Panc1 (cell line): ENCODE measurements at regions not wholly inside any gene's neighbourhood (a gene's known extent, or its start where the extent isn't known, plus 50 kb on each side); places are given as distances from the start of the nearest gene placed in this dataset.

Source experiments
- ATAC-seq: fragments of 200-7000 bp; cut with Tn5 transposase; 2 replicates; pipeline ENCODE4 v1.9.1; 2020; ENCODE audit warnings: mild to moderate bottlenecking, moderate library complexity
- BruUV-seq: library from RNA; stranded (reverse); fragments of 400-500 nt; replicated peaks from 2 replicates; lab custom pipeline; 2021; lab: Mats Ljungman, UMichigan
- CTCF ChIA-PET: fragments of 300-600 bp; sonication (Branson Sonifier 250); formaldehyde crosslinking; loops from one replicate; lab custom pipeline; 2022; ENCODE audit warnings: antibody characterized with exemption; lab: Charles Lee
- POLR2A ChIA-PET: fragments of 300-600 bp; sonication (Branson Sonifier 250); formaldehyde crosslinking; loops from one replicate; lab custom pipeline; 2022; ENCODE audit warnings: antibody characterized with exemption; lab: Charles Lee
- DNase-seq: peaks from one replicate; pipeline ENCODE4 v3.0.0-alpha.2; 2010; ENCODE audit warnings: low read depth, low spot score
- H3K27ac ChIP-seq: 2 replicates; pipeline ENCODE4 v1.5.1; 2011; ENCODE audit warnings: mild to moderate bottlenecking, low read length, inconsistent platforms
- H3K27me3 ChIP-seq: fragments of 200-500 bp; sonication (Bioruptor generic); 2 replicates; pipeline ENCODE4 v1.6.0; 2014; ENCODE audit warnings: low read length, inconsistent platforms; ENCODE audit not compliant: control insufficient read depth, insufficient read depth
- H3K36me3 ChIP-seq: fragments of 200-500 bp; sonication (Bioruptor generic); 2 replicates; pipeline ENCODE4 v1.5.1; 2014; ENCODE audit warnings: inconsistent platforms, mild to moderate bottlenecking, low read length, moderate library complexity; ENCODE audit not compliant: control insufficient read depth, insufficient read depth
- H3K4me1 ChIP-seq: 2 replicates; pipeline ENCODE4 v1.5.1; 2011; ENCODE audit warnings: inconsistent platforms, mild to moderate bottlenecking, low read length, moderate library complexity; ENCODE audit not compliant: control insufficient read depth, insufficient read depth
- H3K4me3 ChIP-seq, 2 experiments: 2 replicates each; pipeline ENCODE4 v1.5.1; 2011 to 2012; ENCODE audit warnings: low read depth in 2 of 2, low read length in 2 of 2, mild to moderate bottlenecking in 2 of 2, inconsistent platforms in 1 of 2, moderate library complexity in 1 of 2
- H3K9me3 ChIP-seq: fragments of 200-500 bp; sonication (Bioruptor generic); 2 replicates; pipeline ENCODE4 v1.5.1; 2014; ENCODE audit warnings: low read depth, mild to moderate bottlenecking, inconsistent platforms, low read length, moderate library complexity; ENCODE audit not compliant: control insufficient read depth, insufficient read depth
- CTCF ChIP-seq: fragments of 450-650 bp; IDR thresholded peaks from 2 replicates; pipeline ENCODE4 v1.5.1; 2017; ENCODE audit warnings: mild to moderate bottlenecking
- POLR2AphosphoS5 ChIP-seq: IDR thresholded peaks from 2 replicates; pipeline ENCODE4 v1.6.1; 2012; ENCODE audit warnings: mild to moderate bottlenecking, low read depth, low read length, moderate library complexity
- REST ChIP-seq, 2 experiments: IDR thresholded peaks; 2 replicates each; pipeline ENCODE4 v1.6.1; 2011 to 2012; ENCODE audit warnings: low read depth in 2 of 2, control low read depth in 1 of 2, low read length in 1 of 2, mild to moderate bottlenecking in 1 of 2, moderate library complexity in 1 of 2; ENCODE audit not compliant: insufficient read depth in 1 of 2
- SIN3A ChIP-seq: IDR thresholded peaks from 2 replicates; pipeline ENCODE4 v1.6.1; 2012; ENCODE audit warnings: low read depth, mild to moderate bottlenecking, low read length, moderate library complexity, borderline replicate concordance; ENCODE audit not compliant: insufficient read depth
- TCF7L2 ChIP-seq: IDR thresholded peaks from 2 replicates; pipeline ENCODE4 v1.6.1; 2011; ENCODE audit warnings: mild to moderate bottlenecking, low read depth, low read length, inconsistent platforms
- in situ Hi-C: cut with HindIII; loops from 2 replicates; pipeline ENCODE4 v1.10.0; 2016; ENCODE audit warnings: low sequenced_read_pairs, low pct_unique_long_range_greater_than_20kb
- intact Hi-C: fragments of 100-400 bp; cut with micrococcal nuclease; formaldehyde crosslinking; loops from one replicate; pipeline ENCODE4 v1.10.0; 2022; ENCODE audit not compliant: unreplicated experiment

GRCh38 chr7:18330548-18330947 lies 165.0 kb upstream of the HDAC9 start:
- H3K27me3 ChIP-seq: peaks cover 2% of the 10 kb centered on the region; the same call in 1 of the 2 replicates
- no TSS peak for BruUV-seq
- no peak overlapping the region for H3K27ac ChIP-seq
- H3K9me3 ChIP-seq: no peaks in the 10 kb centered on the region
- no peak overlapping the region for H3K4me3 ChIP-seq
- intact Hi-C loops: no loop called here
- POLR2A ChIA-PET: no interaction called here
- H3K36me3 ChIP-seq: no peaks in the 10 kb centered on the region
- TF ChIP-seq CTCF (no peak), REST (IDR thresholded peaks at IDR 0.05; ENCODE audit: insufficient read depth in 1 of 2, low read depth in 2 of 2, low read length in 1 of 2) (no peak), SIN3A (no peak), TCF7L2 (no peak), POLR2AphosphoS5 (no peak)
- CTCF ChIA-PET: no interaction called here
- DNase-seq (no peak), ATAC-seq (no peak)
- no peaks in the 10 kb centered on the region for H3K4me1 ChIP-seq
- in situ Hi-C loops: no loop called here

GRCh38 chr7:18336626-18337025 lies 158.9 kb upstream of the HDAC9 start:
- ChIA-PET CTCF (no interaction called here), POLR2A (no interaction called here)
- Histone ChIP-seq H3K36me3 (no peaks in the 10 kb centered on the region), H3K27ac (no peak overlapping the region), H3K9me3 (peaks cover 20% of the 10 kb centered on the region), H3K27me3 (no peaks in the 10 kb centered on the region), H3K4me1 (no peaks in the 10 kb centered on the region), H3K4me3 (no peak overlapping the region)
- no peak for DNase-seq
- in situ Hi-C loops: no loop called here
- intact Hi-C loops: no loop called here
- no peak for ATAC-seq
- no TSS peak for BruUV-seq
- TF ChIP-seq CTCF (no peak), TCF7L2 (no peak)
